PFSK-1 (cell line): ENCODE measurements at regions not wholly inside any gene's neighbourhood (a gene's known extent, or its start where the extent isn't known, plus 50 kb on each side); places are given as distances from the start of the nearest gene placed in this dataset.

Source experiments
- POLR2AphosphoS5 ChIP-seq: IDR thresholded peaks from 2 replicates; pipeline ENCODE4 v1.6.1; 2012; ENCODE audit warnings: low read depth, mild to moderate bottlenecking, control low read depth, low read length, moderate library complexity
- SIN3A ChIP-seq: IDR thresholded peaks from 2 replicates; pipeline ENCODE4 v1.6.1; 2012; ENCODE audit warnings: mild to moderate bottlenecking, low read length, moderate library complexity, borderline replicate concordance; ENCODE audit not compliant: insufficient read depth
- TAF1 ChIP-seq: IDR thresholded peaks from 2 replicates; pipeline ENCODE4 v1.6.1; 2012; ENCODE audit warnings: low read length, control low read depth, borderline replicate concordance; ENCODE audit not compliant: insufficient read depth
- TF ChIP-seq, protein P1 (sequence below), 2 experiments: IDR thresholded peaks; 2 replicates each; pipeline versions ENCODE4 v1.6.1 to v1.8.0; 2011 to 2012; ENCODE audit warnings: low read depth in 2 of 2, low read length in 2 of 2, control low read depth in 1 of 2, inconsistent platforms in 1 of 2, mild to moderate bottlenecking in 1 of 2, moderate library complexity in 1 of 2; ENCODE audit not compliant: insufficient read depth in 1 of 2

DNA sequence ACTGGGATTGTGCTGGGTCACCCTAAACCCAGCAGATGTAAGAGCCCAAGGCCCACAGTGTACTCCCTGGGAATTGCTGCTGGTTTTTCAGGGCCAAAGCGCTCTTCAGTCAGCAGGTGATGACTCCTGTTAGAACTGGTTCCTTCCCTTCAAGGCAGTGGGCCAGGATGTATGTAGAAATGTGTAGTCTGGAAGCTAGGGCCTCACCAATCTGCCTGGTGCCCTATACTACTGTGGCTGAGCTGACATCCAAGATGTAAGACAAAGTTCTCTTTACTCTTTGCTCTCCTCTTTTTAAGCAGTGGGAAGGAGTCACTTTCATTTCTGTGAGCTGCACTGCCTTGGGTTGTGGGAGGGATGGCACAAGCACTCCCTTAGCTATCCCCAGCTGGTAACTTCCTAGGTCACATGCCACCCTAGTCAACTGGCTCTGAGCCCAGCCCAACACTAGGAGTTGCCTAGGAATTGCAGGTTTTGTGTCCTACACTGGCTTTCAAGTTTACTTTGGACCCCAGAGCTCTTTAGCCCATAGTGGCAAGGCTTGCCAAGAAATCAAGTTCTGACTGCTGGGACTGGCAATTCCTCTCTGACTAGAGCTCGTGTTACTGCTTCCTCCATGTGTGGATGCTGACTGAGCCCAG, 249.2 kb downstream of the C12orf50 start:
- TF ChIP-seq POLR2AphosphoS5, result no peak
- no peak for TF ChIP-seq SIN3A
- TF ChIP-seq, protein P1, sequence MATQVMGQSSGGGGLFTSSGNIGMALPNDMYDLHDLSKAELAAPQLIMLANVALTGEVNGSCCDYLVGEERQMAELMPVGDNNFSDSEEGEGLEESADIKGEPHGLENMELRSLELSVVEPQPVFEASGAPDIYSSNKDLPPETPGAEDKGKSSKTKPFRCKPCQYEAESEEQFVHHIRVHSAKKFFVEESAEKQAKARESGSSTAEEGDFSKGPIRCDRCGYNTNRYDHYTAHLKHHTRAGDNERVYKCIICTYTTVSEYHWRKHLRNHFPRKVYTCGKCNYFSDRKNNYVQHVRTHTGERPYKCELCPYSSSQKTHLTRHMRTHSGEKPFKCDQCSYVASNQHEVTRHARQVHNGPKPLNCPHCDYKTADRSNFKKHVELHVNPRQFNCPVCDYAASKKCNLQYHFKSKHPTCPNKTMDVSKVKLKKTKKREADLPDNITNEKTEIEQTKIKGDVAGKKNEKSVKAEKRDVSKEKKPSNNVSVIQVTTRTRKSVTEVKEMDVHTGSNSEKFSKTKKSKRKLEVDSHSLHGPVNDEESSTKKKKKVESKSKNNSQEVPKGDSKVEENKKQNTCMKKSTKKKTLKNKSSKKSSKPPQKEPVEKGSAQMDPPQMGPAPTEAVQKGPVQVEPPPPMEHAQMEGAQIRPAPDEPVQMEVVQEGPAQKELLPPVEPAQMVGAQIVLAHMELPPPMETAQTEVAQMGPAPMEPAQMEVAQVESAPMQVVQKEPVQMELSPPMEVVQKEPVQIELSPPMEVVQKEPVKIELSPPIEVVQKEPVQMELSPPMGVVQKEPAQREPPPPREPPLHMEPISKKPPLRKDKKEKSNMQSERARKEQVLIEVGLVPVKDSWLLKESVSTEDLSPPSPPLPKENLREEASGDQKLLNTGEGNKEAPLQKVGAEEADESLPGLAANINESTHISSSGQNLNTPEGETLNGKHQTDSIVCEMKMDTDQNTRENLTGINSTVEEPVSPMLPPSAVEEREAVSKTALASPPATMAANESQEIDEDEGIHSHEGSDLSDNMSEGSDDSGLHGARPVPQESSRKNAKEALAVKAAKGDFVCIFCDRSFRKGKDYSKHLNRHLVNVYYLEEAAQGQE (IDR thresholded peaks at IDR 0.05; ENCODE audit: insufficient read depth in 1 of 2, low read depth in 2 of 2, low read length in 2 of 2), result no peak
- TF ChIP-seq TAF1, result no peak
